ENCODE measurements at regions not wholly inside any gene's neighbourhood (a gene's known extent, or its start where the extent isn't known, plus 50 kb on each side); places are given as distances from the start of the nearest gene placed in this dataset.

DNA sequence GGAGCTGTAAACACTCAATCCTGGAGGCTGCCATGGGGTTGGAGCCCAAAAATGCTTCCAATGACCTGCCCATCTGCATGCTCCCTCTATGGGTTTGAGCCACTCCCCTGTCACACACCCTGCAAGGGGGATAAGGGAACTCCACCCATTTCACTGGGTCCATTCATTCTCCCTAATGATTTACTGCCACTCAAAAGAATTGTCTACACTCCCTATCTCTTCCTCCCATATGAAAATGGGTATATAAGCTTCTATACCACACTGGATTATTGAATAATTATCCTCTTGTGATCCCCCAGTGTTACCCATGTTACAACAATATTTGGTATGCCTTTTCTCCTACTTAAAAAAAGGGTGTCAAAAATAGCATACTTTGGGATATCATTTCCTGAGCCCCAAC, 260.8 kb upstream of the CCDC196 start:
- H3K79me2 ChIP-seq (ENCODE audit: control insufficient read depth, insufficient read depth, low read length, unreplicated experiment), result no peaks in the 10 kb centered on the region
- no peaks in the 10 kb centered on the region for H3K4me1 ChIP-seq (ENCODE audit: control insufficient read depth, insufficient read depth, low read length, unreplicated experiment)
- H2AFZ ChIP-seq (ENCODE audit: low read length, unreplicated experiment), result no peak overlapping the region
- no peak overlapping the region for H3K4me3 ChIP-seq (ENCODE audit: low read depth, low read length)
- H3K27ac ChIP-seq (ENCODE audit: low read depth, low read length), result no peak overlapping the region
- no peaks in the 10 kb centered on the region for H3K27me3 ChIP-seq (ENCODE audit: insufficient read depth, low read length)
- H3K36me3 ChIP-seq (ENCODE audit: insufficient read depth, low read length), result no peaks in the 10 kb centered on the region

DNA sequence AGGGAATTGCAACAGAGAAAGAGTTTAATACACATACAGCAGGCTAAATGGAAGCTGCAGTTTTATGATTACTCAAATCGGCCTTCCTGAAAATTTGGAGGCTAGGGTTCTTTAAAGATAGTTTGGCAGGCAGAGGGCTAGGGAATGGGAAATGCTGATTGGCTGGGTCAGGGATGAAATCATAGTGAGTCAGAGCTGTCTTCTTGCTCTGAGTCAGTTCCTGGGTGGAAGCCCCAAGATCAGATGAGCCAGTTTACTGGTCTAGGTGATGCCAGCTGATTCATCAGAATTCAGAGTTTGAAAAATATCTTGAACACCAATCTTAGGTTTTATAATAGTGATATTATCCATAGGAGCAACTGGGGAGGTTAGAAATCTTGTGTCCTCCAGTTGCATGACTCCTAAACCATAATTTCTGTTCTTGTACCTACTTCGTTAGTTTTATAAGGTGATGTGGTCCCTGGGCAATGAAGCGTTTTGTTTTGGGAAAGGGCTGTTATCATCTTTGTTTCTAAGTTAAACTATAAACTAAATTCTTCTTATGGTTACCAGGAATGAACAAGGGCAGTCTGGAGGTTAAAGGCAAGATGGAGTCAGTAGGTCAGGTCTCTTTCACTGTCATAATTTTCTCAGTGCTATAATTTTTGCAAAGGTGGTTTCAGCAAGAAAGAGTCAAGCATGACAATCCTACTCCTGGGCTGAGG, 257.8 kb upstream of the CCDC196 start:
- no peak overlapping the region for H3K4me3 ChIP-seq (ENCODE audit: low read depth, low read length)
- H2AFZ ChIP-seq (ENCODE audit: low read length, unreplicated experiment), result no peak overlapping the region
- no peak overlapping the region for H3K27ac ChIP-seq (ENCODE audit: low read depth, low read length)
- H3K79me2 ChIP-seq (ENCODE audit: control insufficient read depth, insufficient read depth, low read length, unreplicated experiment), result no peaks in the 10 kb centered on the region
- no peaks in the 10 kb centered on the region for H3K4me1 ChIP-seq (ENCODE audit: control insufficient read depth, insufficient read depth, low read length, unreplicated experiment)
- no peaks in the 10 kb centered on the region for H3K36me3 ChIP-seq (ENCODE audit: insufficient read depth, low read length)
- H3K27me3 ChIP-seq (ENCODE audit: insufficient read depth, low read length), result peaks cover under 1% of the 10 kb centered on the region; the same call in 1 of the 2 replicates

DNA sequence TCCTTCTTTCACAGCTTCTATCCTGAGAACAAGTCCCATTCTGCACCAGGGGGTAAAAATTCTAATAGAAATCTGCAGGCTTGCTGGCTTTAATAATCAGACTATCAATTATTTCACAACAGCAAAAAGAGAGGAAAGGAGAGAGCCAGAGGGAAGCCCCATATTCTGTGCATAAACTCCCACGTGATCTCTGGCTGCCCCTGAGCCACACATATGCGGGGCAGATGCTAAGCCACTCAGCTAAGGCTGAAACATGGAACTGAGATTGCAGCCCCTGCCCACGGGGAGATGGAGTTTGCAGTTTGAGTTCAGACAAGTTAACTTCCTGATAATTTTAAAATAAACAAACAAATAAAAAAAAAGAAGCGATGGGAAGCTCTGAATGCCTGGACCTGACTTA, 254.4 kb upstream of the CCDC196 start:
- H3K4me3 ChIP-seq (ENCODE audit: low read depth, low read length), result no peak overlapping the region
- H3K27me3 ChIP-seq (ENCODE audit: insufficient read depth, low read length), result peaks cover 4% of the 10 kb centered on the region; the same call in 1 of the 2 replicates
- H3K27ac ChIP-seq (ENCODE audit: low read depth, low read length), result no peak overlapping the region
- no peaks in the 10 kb centered on the region for H3K4me1 ChIP-seq (ENCODE audit: control insufficient read depth, insufficient read depth, low read length, unreplicated experiment)
- H2AFZ ChIP-seq (ENCODE audit: low read length, unreplicated experiment), result no peak overlapping the region
- no peaks in the 10 kb centered on the region for H3K36me3 ChIP-seq (ENCODE audit: insufficient read depth, low read length)
- no peaks in the 10 kb centered on the region for H3K79me2 ChIP-seq (ENCODE audit: control insufficient read depth, insufficient read depth, low read length, unreplicated experiment)

DNA sequence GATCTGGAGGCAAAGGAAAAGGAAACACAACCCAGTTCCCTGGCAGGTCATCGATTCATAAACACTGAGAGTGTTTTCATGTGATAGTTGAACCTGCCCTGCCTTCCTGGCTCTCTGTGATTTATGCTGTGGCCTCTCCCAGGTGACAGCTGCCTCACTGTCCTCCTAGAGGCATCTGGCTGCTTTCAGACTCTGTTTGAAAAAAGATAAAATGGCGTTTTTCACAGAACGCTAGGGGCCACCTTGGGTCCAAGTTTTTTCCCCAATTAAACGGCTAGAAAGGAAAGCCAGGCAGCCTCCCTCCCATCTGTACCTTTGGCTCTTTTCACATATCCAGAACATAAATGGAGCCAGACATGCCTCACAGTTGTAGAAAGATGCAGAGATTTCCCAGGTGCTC, 252.6 kb upstream of the CCDC196 start:
- no peak overlapping the region for H3K4me3 ChIP-seq (ENCODE audit: low read depth, low read length)
- no peaks in the 10 kb centered on the region for H3K4me1 ChIP-seq (ENCODE audit: control insufficient read depth, insufficient read depth, low read length, unreplicated experiment)
- H3K27me3 ChIP-seq (ENCODE audit: insufficient read depth, low read length), result peaks cover 4% of the 10 kb centered on the region; the same call in 1 of the 2 replicates

DNA sequence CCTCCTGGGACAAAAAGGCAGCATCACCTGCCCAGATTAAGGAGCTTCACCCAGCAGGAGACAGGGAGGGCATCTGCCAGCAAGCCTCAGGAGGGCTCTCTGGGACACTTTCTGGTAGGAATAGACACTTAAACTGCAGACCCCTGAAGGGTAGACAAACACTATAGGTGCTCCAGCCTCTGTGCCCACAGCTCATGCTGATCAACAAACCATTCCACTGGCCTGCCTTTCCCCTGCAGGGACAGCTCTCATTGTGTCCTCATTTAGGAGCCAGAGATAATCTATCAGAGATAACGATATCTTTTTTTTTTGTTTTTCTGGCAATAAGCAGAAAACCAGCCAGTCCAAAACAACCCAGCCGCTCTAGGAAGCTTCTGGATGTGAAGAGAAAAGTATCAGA, 251.8 kb upstream of the CCDC196 start:
- Histone ChIP-seq H2AFZ (ENCODE audit: low read length, unreplicated experiment) (no peak overlapping the region), H3K27me3 (ENCODE audit: insufficient read depth, low read length) (peaks cover 4% of the 10 kb centered on the region; the same call in 1 of the 2 replicates), H3K79me2 (ENCODE audit: control insufficient read depth, insufficient read depth, low read length, unreplicated experiment) (no peaks in the 10 kb centered on the region), H3K4me3 (ENCODE audit: low read depth, low read length) (no peak overlapping the region), H3K4me1 (ENCODE audit: control insufficient read depth, insufficient read depth, low read length, unreplicated experiment) (no peaks in the 10 kb centered on the region), H3K36me3 (ENCODE audit: insufficient read depth, low read length) (no peaks in the 10 kb centered on the region), H3K27ac (ENCODE audit: low read depth, low read length) (no peak overlapping the region)

More for the DNA sequence above, 252.6 kb upstream of the CCDC196 start:
- no peak overlapping the region for H2AFZ ChIP-seq (ENCODE audit: low read length, unreplicated experiment)
- no peaks in the 10 kb centered on the region for H3K36me3 ChIP-seq (ENCODE audit: insufficient read depth, low read length)
- no peak overlapping the region for H3K27ac ChIP-seq (ENCODE audit: low read depth, low read length)
- no peaks in the 10 kb centered on the region for H3K79me2 ChIP-seq (ENCODE audit: control insufficient read depth, insufficient read depth, low read length, unreplicated experiment)

DNA sequence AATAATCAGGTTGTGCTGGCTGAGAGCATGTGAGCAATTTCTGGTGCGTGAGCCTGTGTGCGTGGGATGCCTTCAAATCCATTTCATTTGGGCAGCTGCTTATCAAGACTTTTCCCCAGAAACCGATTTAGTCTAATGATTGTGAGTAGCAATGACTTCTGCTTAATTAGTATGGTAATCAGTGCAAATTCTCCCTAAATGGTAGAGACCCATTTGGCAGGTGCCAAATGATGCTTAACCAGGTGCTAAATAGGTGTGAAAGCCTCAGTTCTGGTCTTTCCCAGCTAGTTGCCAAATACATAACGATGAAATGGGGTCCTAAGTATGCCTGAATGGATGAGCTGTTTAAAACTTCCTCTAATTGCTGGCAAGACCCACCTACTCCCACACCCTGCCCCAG, 248.4 kb upstream of the CCDC196 start:
- Histone ChIP-seq H3K4me1 (ENCODE audit: control insufficient read depth, insufficient read depth, low read length, unreplicated experiment) (no peaks in the 10 kb centered on the region), H3K27ac (ENCODE audit: low read depth, low read length) (no peak overlapping the region), H3K27me3 (ENCODE audit: insufficient read depth, low read length) (peaks cover 4% of the 10 kb centered on the region; the same call in 1 of the 2 replicates), H3K36me3 (ENCODE audit: insufficient read depth, low read length) (no peaks in the 10 kb centered on the region), H3K4me3 (ENCODE audit: low read depth, low read length) (no peak overlapping the region), H2AFZ (ENCODE audit: low read length, unreplicated experiment) (no peak overlapping the region), H3K79me2 (ENCODE audit: control insufficient read depth, insufficient read depth, low read length, unreplicated experiment) (no peaks in the 10 kb centered on the region)

DNA sequence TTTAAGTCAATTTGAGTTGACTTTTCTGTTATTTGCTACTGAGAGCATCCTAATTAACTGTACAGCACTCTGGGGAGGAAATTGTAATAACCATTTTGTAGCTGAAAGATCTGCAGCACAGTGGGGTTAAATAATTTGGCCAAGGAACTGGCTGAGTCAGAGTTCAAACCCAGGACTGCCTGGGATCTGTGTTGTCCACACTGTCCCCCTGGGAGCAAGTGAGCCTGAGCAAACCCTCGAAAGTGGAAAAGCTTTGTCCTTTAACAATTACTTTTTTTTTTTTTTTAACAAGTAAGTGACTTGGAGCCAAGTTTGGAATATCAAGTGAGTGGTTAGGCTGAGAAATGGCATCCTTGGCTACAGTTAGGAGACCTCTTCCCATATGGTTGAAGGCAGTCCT, 247.2 kb upstream of the CCDC196 start:
- H3K27me3 ChIP-seq (ENCODE audit: insufficient read depth, low read length), result no peaks in the 10 kb centered on the region
- H3K4me3 ChIP-seq (ENCODE audit: low read depth, low read length), result no peak overlapping the region
- no peaks in the 10 kb centered on the region for H3K36me3 ChIP-seq (ENCODE audit: insufficient read depth, low read length)
- H3K79me2 ChIP-seq (ENCODE audit: control insufficient read depth, insufficient read depth, low read length, unreplicated experiment), result no peaks in the 10 kb centered on the region
- H3K27ac ChIP-seq (ENCODE audit: low read depth, low read length), result no peak overlapping the region
- no peaks in the 10 kb centered on the region for H3K4me1 ChIP-seq (ENCODE audit: control insufficient read depth, insufficient read depth, low read length, unreplicated experiment)
- no peak overlapping the region for H2AFZ ChIP-seq (ENCODE audit: low read length, unreplicated experiment)

DNA sequence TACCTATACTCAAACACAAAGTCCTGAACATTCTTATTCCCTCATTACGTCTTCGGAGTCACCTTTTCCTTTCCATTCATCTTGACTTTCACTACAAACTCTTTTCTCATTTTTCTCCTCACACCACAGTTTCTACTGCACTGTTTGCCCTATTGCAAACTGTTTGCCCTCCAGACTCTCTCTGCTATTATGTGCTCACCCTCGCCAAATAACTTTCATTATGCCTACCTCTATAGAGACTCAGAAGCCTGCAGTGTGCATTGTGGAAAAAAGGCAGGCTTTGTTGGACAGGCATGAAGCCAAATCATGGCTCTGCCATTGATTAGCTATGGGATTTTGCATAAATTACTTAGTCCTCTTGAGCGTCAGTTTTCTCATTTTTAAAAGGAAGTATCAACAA, 246.6 kb upstream of the CCDC196 start:
- Histone ChIP-seq H3K79me2 (ENCODE audit: control insufficient read depth, insufficient read depth, low read length, unreplicated experiment) (no peaks in the 10 kb centered on the region), H3K4me1 (ENCODE audit: control insufficient read depth, insufficient read depth, low read length, unreplicated experiment) (no peaks in the 10 kb centered on the region), H2AFZ (ENCODE audit: low read length, unreplicated experiment) (no peak overlapping the region), H3K36me3 (ENCODE audit: insufficient read depth, low read length) (no peaks in the 10 kb centered on the region), H3K4me3 (ENCODE audit: low read depth, low read length) (no peak overlapping the region), H3K27me3 (ENCODE audit: insufficient read depth, low read length) (no peaks in the 10 kb centered on the region), H3K27ac (ENCODE audit: low read depth, low read length) (no peak overlapping the region)

DNA sequence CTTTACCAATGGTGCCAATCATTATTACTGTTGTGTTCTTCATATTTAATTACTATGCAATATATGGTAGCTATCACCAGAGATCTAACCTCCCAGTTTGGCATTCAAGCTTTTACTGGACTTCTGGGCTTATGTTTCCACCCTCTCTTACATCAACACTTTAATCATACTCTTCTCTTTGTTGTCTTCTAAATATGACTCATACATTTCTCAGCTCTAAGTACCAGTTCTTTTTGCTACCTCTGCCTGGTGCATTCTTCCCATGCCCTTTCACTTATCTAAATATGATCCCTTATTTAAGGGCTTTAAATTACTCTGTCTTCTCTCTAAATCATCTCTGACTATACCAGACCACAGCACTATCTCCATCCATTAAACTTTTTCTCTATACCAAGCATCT, 246.1 kb upstream of the CCDC196 start:
- H2AFZ ChIP-seq (ENCODE audit: low read length, unreplicated experiment), result no peak overlapping the region
- H3K36me3 ChIP-seq (ENCODE audit: insufficient read depth, low read length), result no peaks in the 10 kb centered on the region
- H3K79me2 ChIP-seq (ENCODE audit: control insufficient read depth, insufficient read depth, low read length, unreplicated experiment), result no peaks in the 10 kb centered on the region
- H3K27ac ChIP-seq (ENCODE audit: low read depth, low read length), result no peak overlapping the region
- H3K4me1 ChIP-seq (ENCODE audit: control insufficient read depth, insufficient read depth, low read length, unreplicated experiment), result no peaks in the 10 kb centered on the region
- no peaks in the 10 kb centered on the region for H3K27me3 ChIP-seq (ENCODE audit: insufficient read depth, low read length)
- H3K4me3 ChIP-seq (ENCODE audit: low read depth, low read length), result no peak overlapping the region

DNA sequence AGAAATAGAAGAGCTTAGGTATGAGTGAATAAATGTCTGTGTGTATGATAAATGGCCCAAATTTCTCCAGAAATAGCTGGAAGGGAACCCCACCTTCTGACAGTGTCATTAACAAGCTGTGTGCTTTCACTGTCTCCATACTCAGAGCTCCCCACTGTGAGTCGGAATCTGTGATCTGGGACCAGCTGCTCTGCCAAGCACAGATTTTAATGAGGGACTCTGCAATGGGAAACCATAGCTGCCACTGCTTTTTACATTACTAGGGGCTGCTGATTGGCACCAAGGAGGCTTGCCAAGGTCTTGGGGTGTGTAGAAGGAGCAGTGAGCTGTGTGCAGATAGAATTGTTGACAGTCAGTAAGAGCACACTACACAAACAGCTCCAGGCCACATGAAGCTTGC, 244.2 kb upstream of the CCDC196 start:
- no peaks in the 10 kb centered on the region for H3K79me2 ChIP-seq (ENCODE audit: control insufficient read depth, insufficient read depth, low read length, unreplicated experiment)
- H3K36me3 ChIP-seq (ENCODE audit: insufficient read depth, low read length), result no peaks in the 10 kb centered on the region
- no peaks in the 10 kb centered on the region for H3K27me3 ChIP-seq (ENCODE audit: insufficient read depth, low read length)

DNA sequence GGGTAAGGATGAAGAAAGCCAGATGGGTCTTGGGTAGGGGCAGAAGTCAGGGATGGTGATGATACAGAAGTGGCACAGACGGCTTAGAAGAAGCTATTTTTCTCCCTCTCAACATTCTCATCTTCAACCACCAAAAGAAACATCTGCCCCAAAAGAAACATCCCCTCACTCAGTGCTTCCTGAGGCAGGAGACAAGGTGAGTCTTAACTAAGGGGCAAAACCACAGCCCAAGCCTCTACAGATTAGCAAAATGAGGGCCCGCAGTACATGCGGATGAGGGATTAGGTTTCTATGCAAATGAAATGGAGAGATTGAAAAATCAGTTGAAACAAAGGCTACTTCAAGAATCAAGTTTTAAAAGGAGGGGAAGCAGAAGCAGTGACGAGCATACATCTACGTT, 241.3 kb upstream of the CCDC196 start:
- H2AFZ ChIP-seq (ENCODE audit: low read length, unreplicated experiment), result no peak overlapping the region
- no peak overlapping the region for H3K27ac ChIP-seq (ENCODE audit: low read depth, low read length)
- no peaks in the 10 kb centered on the region for H3K79me2 ChIP-seq (ENCODE audit: control insufficient read depth, insufficient read depth, low read length, unreplicated experiment)

More for the DNA sequence above, 244.2 kb upstream of the CCDC196 start:
- no peak overlapping the region for H3K27ac ChIP-seq (ENCODE audit: low read depth, low read length)
- H3K4me3 ChIP-seq (ENCODE audit: low read depth, low read length), result no peak overlapping the region
- no peaks in the 10 kb centered on the region for H3K4me1 ChIP-seq (ENCODE audit: control insufficient read depth, insufficient read depth, low read length, unreplicated experiment)
- H2AFZ ChIP-seq (ENCODE audit: low read length, unreplicated experiment), result no peak overlapping the region

More for the DNA sequence above, 241.3 kb upstream of the CCDC196 start:
- no peak overlapping the region for H3K4me3 ChIP-seq (ENCODE audit: low read depth, low read length)
- no peaks in the 10 kb centered on the region for H3K36me3 ChIP-seq (ENCODE audit: insufficient read depth, low read length)
- H3K27me3 ChIP-seq (ENCODE audit: insufficient read depth, low read length), result 0 out of 2 replicates have a peak, but pooled peaks cover 5% of the 10 kb centered on the region
- no peaks in the 10 kb centered on the region for H3K4me1 ChIP-seq (ENCODE audit: control insufficient read depth, insufficient read depth, low read length, unreplicated experiment)

Measured in ACC112 (cell line).